Loucy (cell line): ENCODE measurements at regions not wholly inside any gene's neighbourhood (a gene's known extent, or its start where the extent isn't known, plus 50 kb on each side); places are given as distances from the start of the nearest gene placed in this dataset.

Experiments used
- H2AFZ ChIP-seq: fragments of 200-600 bp; sonication (generic); 2 replicates; pipeline ENCODE4 v1.6.0; 2016; ENCODE audit warnings: antibody characterized with exemption, mild to moderate bottlenecking, low read length, moderate library complexity
- H3F3A ChIP-seq: fragments of 200-600 bp; 2 replicates; pipeline ENCODE4 v1.6.0; 2016; ENCODE audit warnings: antibody characterized with exemption, low read depth, mild to moderate bottlenecking
- H3K27me3 ChIP-seq: fragments of 200-600 bp; sonication (generic); 2 replicates; pipeline ENCODE4 v1.6.1; 2014; ENCODE audit warnings: low read length, mild to moderate bottlenecking; ENCODE audit not compliant: insufficient read depth, poor library complexity, severe bottlenecking
- H3K36me3 ChIP-seq: fragments of 200-600 bp; sonication (generic); 2 replicates; pipeline ENCODE4 v1.6.1; 2016; ENCODE audit warnings: low read length; ENCODE audit not compliant: insufficient read depth
- H3K4me1 ChIP-seq: fragments of 200-600 bp; sonication (generic); 2 replicates; pipeline ENCODE4 v1.5.1; 2014; ENCODE audit warnings: low read length, mild to moderate bottlenecking; ENCODE audit not compliant: insufficient read depth, poor library complexity, severe bottlenecking
- H3K4me2 ChIP-seq: fragments of 200-600 bp; sonication (generic); 2 replicates; pipeline ENCODE4 v1.6.0; 2014; ENCODE audit warnings: antibody characterized with exemption, low read length, low read depth, mild to moderate bottlenecking; ENCODE audit not compliant: poor library complexity, severe bottlenecking
- H3K4me3 ChIP-seq: fragments of 200-600 bp; sonication (generic); 2 replicates; pipeline ENCODE4 v1.5.1; 2014; ENCODE audit warnings: low read length, mild to moderate bottlenecking, mixed read lengths; ENCODE audit not compliant: poor library complexity, severe bottlenecking
- H3K79me2 ChIP-seq: fragments of 200-600 bp; sonication (generic); 2 replicates; pipeline ENCODE4 v1.6.1; 2014; ENCODE audit warnings: low read length; ENCODE audit not compliant: insufficient read depth
- H3K9ac ChIP-seq: fragments of 200-600 bp; sonication (generic); 2 replicates; pipeline ENCODE4 v1.6.0; 2014; ENCODE audit warnings: mild to moderate bottlenecking, low read depth, low read length, moderate library complexity; ENCODE audit not compliant: poor library complexity, severe bottlenecking
- H3K9me2 ChIP-seq: fragments of 200-600 bp; sonication (generic); replicated peaks from 2 replicates; pipeline ENCODE4 v1.6.1; 2016; ENCODE audit warnings: low read depth, low read length, mixed read lengths
- H3K9me3 ChIP-seq: fragments of 200-600 bp; sonication (generic); 2 replicates; pipeline ENCODE4 v1.6.1; 2014; ENCODE audit warnings: mild to moderate bottlenecking, antibody characterized with exemption, low read length, low read depth; ENCODE audit not compliant: insufficient read depth
- H4K20me1 ChIP-seq: fragments of 200-600 bp; sonication (generic); 2 replicates; pipeline ENCODE4 v1.6.0; 2014; ENCODE audit warnings: antibody characterized with exemption, low read length, mild to moderate bottlenecking; ENCODE audit not compliant: insufficient read depth, poor library complexity, severe bottlenecking
- CTCF ChIP-seq: fragments of 200-600 bp; sonication (generic); conservative IDR thresholded peaks from 2 replicates; pipeline ENCODE4 v1.5.1; 2014; ENCODE audit warnings: mild to moderate bottlenecking, antibody characterized with exemption, low read length
- EZH2phosphoT487 ChIP-seq: fragments of 200-600 bp; IDR thresholded peaks from 2 replicates; pipeline ENCODE4 v1.6.1; 2018; ENCODE audit warnings: antibody characterized with exemption, mild to moderate bottlenecking, moderate library complexity, borderline replicate concordance

- Histone ChIP-seq H3K4me3 (no peak overlapping the region), H2AFZ (no peak overlapping the region), H3K9me3 (no peaks in the 10 kb centered on the region), H3K27me3 (no peaks in the 10 kb centered on the region), H3K4me2 (no peak overlapping the region), H3K79me2 (no peaks in the 10 kb centered on the region), H3K9ac (no peak overlapping the region), H3K9me2 (no peaks in the 10 kb centered on the region), H3F3A (no peaks in the 10 kb centered on the region), H4K20me1 (no peaks in the 10 kb centered on the region), H3K36me3 (no peaks in the 10 kb centered on the region), H3K4me1 (no peaks in the 10 kb centered on the region)
- TF ChIP-seq EZH2phosphoT487: no peak
- TF ChIP-seq CTCF: no peak
Measured at GRCh38 chr21:16408280-16408679, 678.5 kb downstream of the USP25 start.

GRCh38 chr21:16409352-16409751 is 679.6 kb downstream of the USP25 start:
- Histone ChIP-seq H3K79me2 (no peaks in the 10 kb centered on the region), H3F3A (no peaks in the 10 kb centered on the region), H4K20me1 (no peaks in the 10 kb centered on the region), H3K36me3 (no peaks in the 10 kb centered on the region), H2AFZ (no peak overlapping the region), H3K4me3 (no peak overlapping the region), H3K27me3 (no peaks in the 10 kb centered on the region), H3K4me1 (no peaks in the 10 kb centered on the region), H3K9me2 (no peaks in the 10 kb centered on the region), H3K4me2 (no peak overlapping the region), H3K9me3 (no peaks in the 10 kb centered on the region), H3K9ac (no peak overlapping the region)
- TF ChIP-seq EZH2phosphoT487: no peak

GRCh38 chr21:16418226-16418625 is 688.4 kb downstream of the USP25 start:
- no peaks in the 10 kb centered on the region for H3K9me2 ChIP-seq
- no peak overlapping the region for H2AFZ ChIP-seq
- H3K4me3 ChIP-seq: no peak overlapping the region
- H3K27me3 ChIP-seq: no peaks in the 10 kb centered on the region
- no peaks in the 10 kb centered on the region for H3F3A ChIP-seq
- no peak overlapping the region for H3K4me2 ChIP-seq
- TF ChIP-seq CTCF (no peak), EZH2phosphoT487 (no peak)
- H3K4me1 ChIP-seq: no peaks in the 10 kb centered on the region
- H3K79me2 ChIP-seq: no peaks in the 10 kb centered on the region
- H3K36me3 ChIP-seq: no peaks in the 10 kb centered on the region
- H3K9me3 ChIP-seq: no peaks in the 10 kb centered on the region
- no peaks in the 10 kb centered on the region for H4K20me1 ChIP-seq
- no peak overlapping the region for H3K9ac ChIP-seq

- Histone ChIP-seq H2AFZ (no peak overlapping the region), H3K4me2 (no peak overlapping the region)
Measured at GRCh38 chr21:16418642-16419041, 688.9 kb downstream of the USP25 start.

More at GRCh38 chr21:16418642-16419041, 688.9 kb downstream of the USP25 start:
- Histone ChIP-seq H3K4me1 (no peaks in the 10 kb centered on the region), H3F3A (no peaks in the 10 kb centered on the region), H3K36me3 (no peaks in the 10 kb centered on the region), H3K4me3 (no peak overlapping the region), H3K9ac (no peak overlapping the region), H3K79me2 (no peaks in the 10 kb centered on the region), H3K9me3 (no peaks in the 10 kb centered on the region), H4K20me1 (no peaks in the 10 kb centered on the region), H3K27me3 (no peaks in the 10 kb centered on the region), H3K9me2 (no peaks in the 10 kb centered on the region)
- TF ChIP-seq EZH2phosphoT487: no peak
- no peak for TF ChIP-seq CTCF
